Endothelial cell of umbilical vein (primary cell): ENCODE measurements at regions not wholly inside any gene's neighbourhood (a gene's known extent, or its start where the extent isn't known, plus 50 kb on each side); places are given as distances from the start of the nearest gene placed in this dataset.

Experiments
- CTCF ChIP-seq, 2 donors: IDR thresholded peaks; 1 replicate in 1 of 2; 2 replicates in 1 of 2; pipeline ENCODE4 v1.5.1; 2011; ENCODE audit warnings: low read length in 2 of 2, mild to moderate bottlenecking in 2 of 2, moderate library complexity in 2 of 2, control low read depth in 1 of 2, inconsistent platforms in 1 of 2, low read depth in 1 of 2; ENCODE audit not compliant: insufficient read depth in 1 of 2; ENCODE audit errors: extremely low read depth in 1 of 2
- EZH2 ChIP-seq: IDR thresholded peaks from 2 replicates; pipeline ENCODE4 v1.6.1; 2012; ENCODE audit warnings: borderline replicate concordance, low read depth, mild to moderate bottlenecking, moderate library complexity, low read length, inconsistent platforms; ENCODE audit not compliant: severe bottlenecking
- POLR2A ChIP-seq: IDR thresholded peaks from 2 replicates; pipeline ENCODE4 v1.6.1; 2012; ENCODE audit warnings: low read depth, mild to moderate bottlenecking, control low read depth, low read length
- POLR2AphosphoS5 ChIP-seq: IDR thresholded peaks from 2 replicates; pipeline ENCODE4 v1.6.1; 2012; ENCODE audit warnings: low read depth, mild to moderate bottlenecking, control low read depth, low read length, moderate library complexity; ENCODE audit not compliant: insufficient read depth

DNA sequence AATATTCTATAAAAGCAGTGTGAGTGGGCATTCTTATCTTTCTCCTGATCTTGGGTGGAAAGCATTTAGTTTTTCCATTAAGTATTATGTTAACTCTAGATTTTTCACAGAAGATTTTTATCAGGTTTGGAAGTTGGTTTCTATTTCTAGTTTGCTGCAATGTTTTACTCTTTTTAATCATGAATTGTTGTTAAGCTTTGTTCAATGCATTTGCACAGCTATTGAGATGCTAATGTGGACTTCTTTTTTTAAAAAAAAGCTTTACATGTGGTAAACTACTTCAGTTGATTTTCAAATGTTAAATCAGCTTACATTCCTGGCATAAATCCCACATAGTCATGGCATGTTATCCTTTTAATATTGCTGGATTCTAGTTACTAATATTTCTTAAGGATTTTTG, 363.6 kb upstream of the NRP1 start:
- TF ChIP-seq POLR2AphosphoS5 (no peak), EZH2 (no peak), CTCF (IDR thresholded peaks at IDR 0.05; ENCODE audit: extremely low read depth in 1 of 2, insufficient read depth in 1 of 2, low read depth in 1 of 2, low read length in 2 of 2) (no peak), POLR2A (no peak)
